Activated CD8-positive, alpha-beta memory T cell treated with anti-CD3 and anti-CD28 coated beads for 24 hours (primary cell): ENCODE measurements at regions not wholly inside any gene's neighbourhood (a gene's known extent, or its start where the extent isn't known, plus 50 kb on each side); places are given as distances from the start of the nearest gene placed in this dataset.

Source experiments
- DNase-seq: peaks from one replicate; pipeline ENCODE4 v3.0.0-alpha.2; 2020

GRCh38 chr1:238895911-238896310 lies 490.5 kb upstream of the CHRM3 start:
- no peak for DNase-seq

GRCh38 chr1:238892612-238893011 lies 493.8 kb upstream of the CHRM3 start:
- no peak for DNase-seq

GRCh38 chr1:238861342-238862066 lies 524.9 kb upstream of the CHRM3 start:
- no peak for DNase-seq

- DNase-seq: no peak
Observed at GRCh38 chr1:238833919-238834318, 552.4 kb upstream of the CHRM3 start.

GRCh38 chr1:238832106-238832505 lies 554.3 kb upstream of the CHRM3 start:
- no peak for DNase-seq

- no peak for DNase-seq
Observed at GRCh38 chr1:238830036-238830611, 556.2 kb upstream of the CHRM3 start.

- no peak for DNase-seq
Observed at GRCh38 chr1:238826891-238827290, 559.5 kb upstream of the CHRM3 start.

- no peak for DNase-seq
Observed at GRCh38 chr1:238823416-238823815, 563.0 kb upstream of the CHRM3 start.

GRCh38 chr1:238811211-238811879 lies 575.0 kb upstream of the CHRM3 start:
- DNase-seq: no peak

- DNase-seq: no peak
Observed at GRCh38 chr1:238790882-238791281, 595.5 kb upstream of the CHRM3 start.

GRCh38 chr1:238789916-238790667 lies 596.3 kb upstream of the CHRM3 start:
- no peak for DNase-seq

GRCh38 chr1:238787471-238787870 lies 598.9 kb upstream of the CHRM3 start:
- DNase-seq: no peak

- DNase-seq: no peak
Observed at GRCh38 chr1:238783633-238784032, 602.7 kb upstream of the CHRM3 start.

GRCh38 chr1:238779716-238780115 lies 606.7 kb upstream of the CHRM3 start:
- DNase-seq: no peak

- no peak for DNase-seq
Observed at GRCh38 chr1:238778113-238778512, 608.3 kb upstream of the CHRM3 start.

- DNase-seq: no peak
Observed at GRCh38 chr1:238777551-238777950, 608.8 kb upstream of the CHRM3 start.

- DNase-seq: no peak
Observed at GRCh38 chr1:238776126-238776525, 610.2 kb upstream of the CHRM3 start.

GRCh38 chr1:238772322-238772721 lies 614.0 kb upstream of the CHRM3 start:
- no peak for DNase-seq

GRCh38 chr1:238767321-238767720 lies 619.0 kb upstream of the CHRM3 start:
- no peak for DNase-seq

GRCh38 chr1:238764779-238765178 lies 621.6 kb upstream of the CHRM3 start:
- no peak for DNase-seq

- DNase-seq: no peak
Observed at GRCh38 chr1:238753252-238753651, 633.1 kb upstream of the CHRM3 start.

GRCh38 chr1:238752327-238752726 lies 634.0 kb upstream of the CHRM3 start:
- DNase-seq: no peak

GRCh38 chr1:238745069-238745468 lies 641.3 kb upstream of the CHRM3 start:
- no peak for DNase-seq

GRCh38 chr1:238738892-238739291 lies 647.5 kb upstream of the CHRM3 start:
- DNase-seq: no peak
